ENCODE measurements at regions not wholly inside any gene's neighbourhood (a gene's known extent, or its start where the extent isn't known, plus 50 kb on each side); places are given as distances from the start of the nearest gene placed in this dataset.
"Not testable (repeated sequence)": the region's sequence is repeated elsewhere in the genome, so short reads cannot be mapped to it uniquely, and the experiment has no call there.

GRCh38 chr17:53464396-53464795 lies 358.3 kb upstream of the KIF2B start:
- not testable (repeated sequence) for TF ChIP-seq ZNF70 (CRISPR knock-in tag; IDR thresholded peaks at IDR 0.05); OSR1 (CRISPR knock-in tag; IDR thresholded peaks at IDR 0.05); ZC3H10 (CRISPR knock-in tag; IDR thresholded peaks at IDR 0.05); PATZ1 (CRISPR knock-in tag; IDR thresholded peaks at IDR 0.05; ENCODE audit: borderline replicate concordance); PPARA (CRISPR knock-in tag; IDR thresholded peaks at IDR 0.05; ENCODE audit: borderline replicate concordance); CREB5 (CRISPR knock-in tag; IDR thresholded peaks at IDR 0.05; ENCODE audit: low read depth); ISL1 (CRISPR knock-in tag; IDR thresholded peaks at IDR 0.05); ZFP3 (CRISPR knock-in tag; IDR thresholded peaks at IDR 0.05)

All from SK-N-SH treated with all-trans-retinoic acid at 6 μM for 48 hours (cell line).